ENCODE measurements at regions not wholly inside any gene's neighbourhood (a gene's known extent, or its start where the extent isn't known, plus 50 kb on each side); places are given as distances from the start of the nearest gene placed in this dataset.

DNA sequence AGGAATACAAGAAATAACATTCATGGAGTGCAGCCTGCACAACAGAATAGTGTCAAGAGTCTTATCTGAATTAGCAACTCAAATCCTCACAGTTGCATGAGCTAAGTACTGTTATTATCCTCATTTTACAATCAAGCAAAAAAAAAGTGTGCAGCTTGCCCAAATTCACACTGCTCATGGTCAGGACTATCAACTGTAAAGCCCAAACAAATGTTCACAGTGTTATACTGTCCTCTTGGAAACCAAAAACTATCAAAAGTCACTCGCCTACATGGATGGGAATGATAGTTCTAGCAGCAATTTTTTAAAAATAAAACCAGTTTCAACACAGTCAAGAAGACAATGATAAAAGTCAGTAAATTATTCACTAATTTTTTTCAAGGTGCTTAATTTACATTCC, 114.6 kb upstream of the HSF2 start:
- CTCF ChIA-PET, result no interaction called here

DNA sequence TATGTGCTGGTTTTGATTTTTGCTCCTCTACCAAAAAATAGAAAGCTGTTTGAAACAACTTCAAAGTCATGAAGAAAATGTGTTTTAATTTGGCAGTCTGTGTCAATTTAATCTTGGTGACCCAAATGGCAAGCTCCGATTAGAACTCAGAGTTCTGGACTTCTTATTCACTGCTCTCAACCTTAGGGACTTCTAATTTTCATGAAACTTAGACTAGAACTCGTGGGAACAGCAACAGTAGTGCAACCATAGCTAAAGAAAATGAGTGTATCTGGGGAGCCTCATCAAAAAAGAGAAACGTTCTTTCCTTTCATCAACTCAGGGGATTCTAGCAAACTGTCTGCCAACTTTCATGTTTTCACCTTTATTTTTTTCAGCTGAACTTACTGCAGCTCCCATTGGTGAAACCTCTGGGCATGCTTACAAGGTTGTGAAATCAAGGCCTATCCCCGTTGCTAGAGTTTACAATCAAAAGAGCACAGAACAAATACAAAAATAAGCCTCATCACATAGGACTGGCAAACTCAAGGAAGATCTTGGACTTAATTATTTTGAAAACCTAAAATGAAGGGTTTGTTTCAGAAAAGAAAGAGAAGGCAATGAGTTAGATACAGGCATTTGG, 114.0 kb upstream of the HSF2 start:
- TF ChIP-seq, protein P1, sequence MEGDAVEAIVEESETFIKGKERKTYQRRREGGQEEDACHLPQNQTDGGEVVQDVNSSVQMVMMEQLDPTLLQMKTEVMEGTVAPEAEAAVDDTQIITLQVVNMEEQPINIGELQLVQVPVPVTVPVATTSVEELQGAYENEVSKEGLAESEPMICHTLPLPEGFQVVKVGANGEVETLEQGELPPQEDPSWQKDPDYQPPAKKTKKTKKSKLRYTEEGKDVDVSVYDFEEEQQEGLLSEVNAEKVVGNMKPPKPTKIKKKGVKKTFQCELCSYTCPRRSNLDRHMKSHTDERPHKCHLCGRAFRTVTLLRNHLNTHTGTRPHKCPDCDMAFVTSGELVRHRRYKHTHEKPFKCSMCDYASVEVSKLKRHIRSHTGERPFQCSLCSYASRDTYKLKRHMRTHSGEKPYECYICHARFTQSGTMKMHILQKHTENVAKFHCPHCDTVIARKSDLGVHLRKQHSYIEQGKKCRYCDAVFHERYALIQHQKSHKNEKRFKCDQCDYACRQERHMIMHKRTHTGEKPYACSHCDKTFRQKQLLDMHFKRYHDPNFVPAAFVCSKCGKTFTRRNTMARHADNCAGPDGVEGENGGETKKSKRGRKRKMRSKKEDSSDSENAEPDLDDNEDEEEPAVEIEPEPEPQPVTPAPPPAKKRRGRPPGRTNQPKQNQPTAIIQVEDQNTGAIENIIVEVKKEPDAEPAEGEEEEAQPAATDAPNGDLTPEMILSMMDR (conservative IDR thresholded peaks at IDR 0.05; ENCODE audit: low read depth), result no peak
- POLR2A ChIA-PET (ENCODE audit: low non-redundant PET), result no interaction called here
- CTCF ChIA-PET, result no interaction called here
- no peak for DNase-seq (ENCODE audit: low spot score)
- H3K27ac ChIP-seq, result no peak overlapping the region

More for the DNA sequence above, 114.6 kb upstream of the HSF2 start:
- no peak overlapping the region for H3K27ac ChIP-seq
- TF ChIP-seq, protein P1 (conservative IDR thresholded peaks at IDR 0.05; ENCODE audit: low read depth), result no peak
- POLR2A ChIA-PET (ENCODE audit: low non-redundant PET), result no interaction called here
- no peak for DNase-seq (ENCODE audit: low spot score)

DNA sequence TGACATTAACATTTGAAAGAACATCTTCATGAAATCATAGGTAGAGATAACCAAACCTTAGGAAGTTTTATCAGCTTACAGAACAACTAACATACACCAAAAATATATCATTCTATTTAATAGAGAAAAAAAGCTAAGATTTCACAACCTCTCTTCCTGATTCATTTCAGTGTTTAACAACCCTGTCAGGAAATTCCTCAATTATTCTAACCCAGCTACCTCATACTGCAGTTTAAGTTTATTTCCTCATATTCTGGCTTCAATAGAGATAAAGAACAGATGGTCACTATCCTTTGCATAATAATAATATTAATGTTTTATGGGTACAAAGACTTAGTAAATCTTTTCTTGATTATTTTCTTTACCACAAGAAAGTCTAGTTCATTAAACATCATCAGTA, 112.9 kb upstream of the HSF2 start:
- ChIA-PET POLR2A (ENCODE audit: low non-redundant PET) (no interaction called here), CTCF (no interaction called here)
- TF ChIP-seq, protein P1 (conservative IDR thresholded peaks at IDR 0.05; ENCODE audit: low read depth), result no peak
- no peak for DNase-seq (ENCODE audit: low spot score)
- H3K27ac ChIP-seq, result no peak overlapping the region

DNA sequence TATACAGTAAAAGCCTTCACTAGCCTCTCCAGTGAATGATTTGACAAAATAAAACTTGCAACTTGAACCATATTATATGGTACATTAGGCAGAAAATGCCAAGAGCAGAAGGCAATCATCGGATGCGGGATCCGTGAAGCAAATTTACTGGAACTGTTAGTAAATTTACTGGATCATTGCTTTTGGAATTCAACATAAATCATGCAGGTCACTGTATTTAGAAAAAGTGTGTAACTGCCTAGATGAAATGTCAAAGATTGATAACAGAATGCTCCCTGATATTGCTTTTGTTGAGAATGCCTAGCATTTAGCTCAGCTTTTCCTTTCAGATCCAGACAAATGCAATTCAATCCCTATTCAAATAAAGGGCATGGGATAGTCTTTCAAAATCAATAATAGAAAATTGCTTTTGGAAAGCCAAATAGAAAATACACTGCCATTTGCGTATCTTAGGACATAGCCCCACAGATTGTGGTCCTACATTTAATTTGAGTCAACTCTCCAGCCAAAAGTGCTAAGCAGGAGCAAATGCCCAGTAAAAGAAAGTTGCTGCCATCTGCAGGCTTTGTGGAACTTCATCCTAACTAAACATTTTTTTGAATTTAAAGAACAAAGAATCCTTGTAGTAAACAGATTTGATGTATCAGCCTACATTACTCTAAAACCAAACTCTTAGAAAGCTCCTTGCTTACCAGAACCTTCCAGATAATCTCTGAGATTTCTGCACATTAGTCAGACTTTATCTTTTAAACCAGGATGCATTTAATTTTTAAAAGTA, 109.5 kb upstream of the HSF2 start:
- CTCF ChIA-PET, result interaction anchor here (0.6 kb wide), 1 partner anchor 11 kb away, joined by 3 read pairs; no protein-coding TSS in a partner anchor
- no peak overlapping the region for H3K27ac ChIP-seq
- TF ChIP-seq, protein P1 (conservative IDR thresholded peaks at IDR 0.05; ENCODE audit: low read depth), result no peak
- no peak for DNase-seq (ENCODE audit: low spot score)
- POLR2A ChIA-PET (ENCODE audit: low non-redundant PET), result no interaction called here

DNA sequence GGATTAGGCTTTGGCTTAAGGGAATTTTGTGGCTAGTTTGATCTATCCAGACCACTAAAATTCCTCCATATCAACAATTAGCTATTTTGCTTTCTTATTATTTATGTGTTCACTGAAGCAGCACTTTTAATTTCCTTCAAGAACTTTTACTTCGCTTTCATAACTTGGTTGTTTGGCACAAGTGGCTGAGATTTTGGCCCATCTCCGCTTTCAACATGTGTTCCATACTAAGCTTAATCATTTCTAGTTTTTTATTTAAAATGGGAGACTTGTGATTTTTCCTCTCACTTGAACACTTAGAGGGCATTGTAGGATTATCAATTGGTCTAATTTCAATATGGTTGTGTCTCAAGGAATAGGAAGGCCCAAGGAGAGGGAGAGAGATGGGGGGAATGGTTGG, 102.4 kb upstream of the HSF2 start:
- ChIA-PET POLR2A (ENCODE audit: low non-redundant PET) (no interaction called here), CTCF (no interaction called here)
- DNase-seq (ENCODE audit: low spot score), result no peak
- H3K27ac ChIP-seq, result no peak overlapping the region
- TF ChIP-seq, protein P1 (conservative IDR thresholded peaks at IDR 0.05; ENCODE audit: low read depth), result no peak

DNA sequence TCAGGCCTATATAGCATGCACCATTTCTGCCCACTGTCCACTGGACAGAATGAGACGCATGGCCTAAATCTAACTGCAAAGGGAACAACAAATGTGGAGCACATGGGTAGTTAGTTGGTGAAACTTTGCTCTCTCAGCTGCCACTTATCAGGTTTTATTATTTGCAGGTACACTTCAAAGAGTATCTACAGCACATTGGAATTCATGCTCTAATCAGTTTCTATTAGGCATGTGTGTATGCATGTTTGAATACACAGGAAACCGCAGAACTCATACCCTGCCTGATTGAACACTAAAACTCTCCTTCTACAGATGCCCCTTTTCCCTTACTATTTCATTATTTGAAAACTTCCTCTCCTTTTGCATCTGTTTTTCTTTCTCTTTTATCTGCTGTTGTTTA, 97.4 kb upstream of the HSF2 start:
- no peak overlapping the region for H3K27ac ChIP-seq
- TF ChIP-seq, protein P1 (conservative IDR thresholded peaks at IDR 0.05; ENCODE audit: low read depth), result no peak
- no peak for DNase-seq (ENCODE audit: low spot score)
- ChIA-PET CTCF (no interaction called here), POLR2A (ENCODE audit: low non-redundant PET) (no interaction called here)

Data from RWPE1 (cell line).